ENCODE measurements at regions not wholly inside any gene's neighbourhood (a gene's known extent, or its start where the extent isn't known, plus 50 kb on each side); places are given as distances from the start of the nearest gene placed in this dataset.

GRCh38 chr5:68134033-68134668 is 81.4 kb upstream of the PIK3R1 start:
- ATAC-seq (no peak), FAIRE-seq (no peak), DNase-seq (ENCODE audit: low read depth in 1 of 2, low spot score in 1 of 2) (no peak)
- ChIA-PET CTCF (no interaction called here), POLR2A (no interaction called here)
- H3K4me2 ChIP-seq = no peak overlapping the region
- 46% methylated on average over 10 of the region's 10 CpGs for WGBS (ENCODE audit: missing lambda C conversion rate)
- TF ChIP-seq PBX3 (IDR thresholded peaks at IDR 0.05) = no peak
- no peak for TF ChIP-seq PHF8 (IDR thresholded peaks at IDR 0.05; ENCODE audit: borderline replicate concordance, low read depth)
- TF ChIP-seq USF2 (IDR thresholded peaks at IDR 0.05) = no peak
- TF ChIP-seq CBX8 (IDR thresholded peaks at IDR 0.05) = no peak
- TF ChIP-seq CHD2 (IDR thresholded peaks at IDR 0.05; ENCODE audit: low read length, partially characterized antibody) = no peak
- no peak for TF ChIP-seq EHMT2 (IDR thresholded peaks at IDR 0.05; ENCODE audit: low read depth)
- no peak for TF ChIP-seq POLR2A (IDR thresholded peaks at IDR 0.05; ENCODE audit: low read length)
- TF ChIP-seq NFE2L2 (conservative IDR thresholded peaks at IDR 0.05; ENCODE audit: low read length) = no peak
- no peak for TF ChIP-seq MAFK (IDR thresholded peaks at IDR 0.05; ENCODE audit: partially characterized antibody)
- TF ChIP-seq RNF2 (IDR thresholded peaks at IDR 0.05; ENCODE audit: borderline replicate concordance, low read depth) = no peak
- no peaks in the 10 kb centered on the region for H3K9me3 ChIP-seq
- no peak overlapping the region for H3K27ac ChIP-seq
- no peak overlapping the region for H3K4me3 ChIP-seq
- H3K4me1 ChIP-seq = no peaks in the 10 kb centered on the region

DNA sequence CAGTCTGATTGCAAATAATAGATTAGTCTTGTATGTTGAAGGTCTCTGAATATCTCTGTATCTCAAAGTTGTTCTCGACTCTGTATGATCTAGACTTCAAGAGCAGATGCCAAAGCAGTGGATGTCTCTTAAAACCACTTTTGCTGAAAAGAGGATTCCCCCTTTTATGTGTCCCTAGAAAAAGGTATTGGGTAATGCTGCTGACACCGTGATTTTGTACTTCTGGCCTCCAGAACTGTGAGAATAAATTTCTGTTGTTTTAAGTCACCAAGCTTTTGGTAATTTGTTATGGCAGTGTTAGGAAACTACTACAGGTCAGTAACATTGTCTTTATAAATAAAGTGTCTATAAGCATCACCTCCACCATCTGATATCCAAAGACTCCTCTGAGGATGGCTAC is 85.3 kb upstream of the PIK3R1 start:
- TF ChIP-seq RAD21 (conservative IDR thresholded peaks at IDR 0.05 in 1 of 2, IDR thresholded peaks at IDR 0.05 in 1 of 2) (no peak), FOSB (CRISPR knock-in tag; IDR thresholded peaks at IDR 0.05) (no peak), NFE2L2 (conservative IDR thresholded peaks at IDR 0.05; ENCODE audit: low read length) (no peak), MYC (IDR thresholded peaks at IDR 0.05; ENCODE audit: borderline replicate concordance, low read length) (no peak), HES2 (IDR thresholded peaks at IDR 0.05) (no peak), KDM1A (IDR thresholded peaks at IDR 0.05; ENCODE audit: low read depth) (no peak)
- Histone ChIP-seq H3K9me3 (no peaks in the 10 kb centered on the region), H3K4me3 (no peak overlapping the region), H3K27ac (no peak overlapping the region), H3K4me2 (no peak overlapping the region), H3K4me1 (no peaks in the 10 kb centered on the region)
- FAIRE-seq (no peak), DNase-seq (ENCODE audit: low read depth in 1 of 2, low spot score in 1 of 2) (no peak), ATAC-seq (no peak)
- POLR2A ChIA-PET = no interaction called here
- WGBS (ENCODE audit: missing lambda C conversion rate) = 36% methylated on average over 2 of the region's 2 CpGs
- CTCF ChIA-PET = interaction anchor here (1.5 kb wide), 1 partner anchor 11 kb away, joined by 3 read pairs; no protein-coding TSS in a partner anchor

DNA sequence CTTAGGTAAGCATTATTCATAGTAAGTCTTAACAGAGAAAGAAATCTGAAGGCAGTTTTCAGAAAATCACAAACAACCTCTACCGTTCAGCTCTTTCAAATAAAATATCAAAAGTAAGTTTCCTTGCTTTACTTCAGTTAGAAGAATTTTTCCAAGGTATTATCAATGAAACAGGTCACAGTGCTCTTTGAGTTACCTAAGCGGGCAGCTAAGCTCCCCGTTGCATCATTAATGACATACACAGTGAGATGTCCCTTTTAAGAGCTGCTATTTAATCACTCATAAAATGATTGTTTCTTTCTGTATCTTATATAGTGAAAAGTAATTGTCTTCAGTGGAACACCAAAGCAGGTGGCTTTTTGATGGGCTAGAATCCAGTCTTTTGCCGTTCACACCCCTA is 86.2 kb upstream of the PIK3R1 start:
- no peak for TF ChIP-seq HOXB5 (CRISPR knock-in tag; IDR thresholded peaks at IDR 0.05)
- no peak for TF ChIP-seq RCOR1 (IDR thresholded peaks at IDR 0.05; ENCODE audit: low read depth, low read length)
- no peak for TF ChIP-seq FOXS1 (CRISPR knock-in tag; IDR thresholded peaks at IDR 0.05)
- no peak for TF ChIP-seq POLR2AphosphoS2 (conservative IDR thresholded peaks at IDR 0.05; ENCODE audit: low read length)
- no peak for TF ChIP-seq EP300 (IDR thresholded peaks at IDR 0.05)
- TF ChIP-seq JUNB (IDR thresholded peaks at IDR 0.05) = no peak
- TF ChIP-seq REST (IDR thresholded peaks at IDR 0.05) = no peak
- no peak for TF ChIP-seq ELK1 (IDR thresholded peaks at IDR 0.05; ENCODE audit: low read depth, low read length)
- TF ChIP-seq NR3C1 (IDR thresholded peaks at IDR 0.05) = no peak
- no peak for TF ChIP-seq ZC3H11A (IDR thresholded peaks at IDR 0.05)
- no peak for TF ChIP-seq PHF8 (IDR thresholded peaks at IDR 0.05; ENCODE audit: borderline replicate concordance, low read depth)
- CTCF ChIA-PET = interaction anchor here (1.5 kb wide), 1 partner anchor 10 kb away, joined by 3 read pairs; no protein-coding TSS in a partner anchor
- no peak overlapping the region for H3K27ac ChIP-seq
- POLR2A ChIA-PET = no interaction called here
- no peak for ATAC-seq
- H3K4me1 ChIP-seq = no peaks in the 10 kb centered on the region
- WGBS (ENCODE audit: missing lambda C conversion rate) = 38% methylated on average over 4 of the region's 4 CpGs
- H3K9me3 ChIP-seq = no peaks in the 10 kb centered on the region
- no peak for DNase-seq (ENCODE audit: low read depth in 1 of 2, low spot score in 1 of 2)
- H3K4me3 ChIP-seq = no peak overlapping the region
- no peak for FAIRE-seq
- no peak overlapping the region for H3K4me2 ChIP-seq
